Tibial artery (tissue), 4 donors: ENCODE measurements at regions not wholly inside any gene's neighbourhood (a gene's known extent, or its start where the extent isn't known, plus 50 kb on each side); places are given as distances from the start of the nearest gene placed in this dataset.

ENCODE experiments used
- DNase-seq, 2 donors: peaks; one replicate each; pipeline ENCODE4 v3.0.0-alpha.2; 2019
- H3K27ac ChIP-seq, 2 donors: fragments of 200-600 bp; sonication (generic) in 1 of 2; 1 replicate in 1 of 2; 2 replicates in 1 of 2; pipeline ENCODE4 v1.5.1; 2018 to 2019; ENCODE audit warnings: mild to moderate bottlenecking in 1 of 2
- H3K27me3 ChIP-seq, 2 donors: fragments of 200-600 bp; sonication (generic) in 1 of 2; one replicate each; pipeline versions ENCODE4 v1.5.1 to v1.6.0; 2016 to 2019
- H3K36me3 ChIP-seq, 3 donors: fragments of 200-600 bp; sonication (generic) in 2 of 3; one replicate each; pipeline ENCODE4 v1.5.1; 2016 to 2019; ENCODE audit warnings: mild to moderate bottlenecking in 2 of 3
- H3K4me1 ChIP-seq, 4 donors: fragments of 200-600 bp; sonication (generic) in 2 of 4; 1 replicate in 3 of 4; 2 replicates in 1 of 4; pipeline ENCODE4 v1.5.1; 2016 to 2019
- H3K4me3 ChIP-seq, 2 donors: fragments of 200-600 bp; sonication (generic) in 1 of 2; 1 replicate in 1 of 2; 2 replicates in 1 of 2; pipeline ENCODE4 v1.5.1; 2018 to 2019; ENCODE audit warnings: mild to moderate bottlenecking in 2 of 2
- H3K9me3 ChIP-seq, 3 donors: fragments of 200-600 bp; sonication (generic) in 1 of 3; one replicate each; pipeline ENCODE4 v1.5.1; 2016 to 2019
- intact Hi-C: fragments of 100-400 bp; cut with DNase I; formaldehyde crosslinking; loops from one replicate; pipeline ENCODE4 v1.15.0; 2023; ENCODE audit warnings: low total_unique reads
- TF ChIP-seq, protein P1 (sequence below), 2 experiments: fragments of 200-600 bp in 1 of 2; fragments of 450-650 bp in 1 of 2; IDR thresholded peaks; one replicate each; pipeline ENCODE4 v1.5.1; 2017 to 2019; ENCODE audit warnings: antibody characterized with exemption in 2 of 2, mild to moderate bottlenecking in 1 of 2, moderate library complexity in 1 of 2

DNA sequence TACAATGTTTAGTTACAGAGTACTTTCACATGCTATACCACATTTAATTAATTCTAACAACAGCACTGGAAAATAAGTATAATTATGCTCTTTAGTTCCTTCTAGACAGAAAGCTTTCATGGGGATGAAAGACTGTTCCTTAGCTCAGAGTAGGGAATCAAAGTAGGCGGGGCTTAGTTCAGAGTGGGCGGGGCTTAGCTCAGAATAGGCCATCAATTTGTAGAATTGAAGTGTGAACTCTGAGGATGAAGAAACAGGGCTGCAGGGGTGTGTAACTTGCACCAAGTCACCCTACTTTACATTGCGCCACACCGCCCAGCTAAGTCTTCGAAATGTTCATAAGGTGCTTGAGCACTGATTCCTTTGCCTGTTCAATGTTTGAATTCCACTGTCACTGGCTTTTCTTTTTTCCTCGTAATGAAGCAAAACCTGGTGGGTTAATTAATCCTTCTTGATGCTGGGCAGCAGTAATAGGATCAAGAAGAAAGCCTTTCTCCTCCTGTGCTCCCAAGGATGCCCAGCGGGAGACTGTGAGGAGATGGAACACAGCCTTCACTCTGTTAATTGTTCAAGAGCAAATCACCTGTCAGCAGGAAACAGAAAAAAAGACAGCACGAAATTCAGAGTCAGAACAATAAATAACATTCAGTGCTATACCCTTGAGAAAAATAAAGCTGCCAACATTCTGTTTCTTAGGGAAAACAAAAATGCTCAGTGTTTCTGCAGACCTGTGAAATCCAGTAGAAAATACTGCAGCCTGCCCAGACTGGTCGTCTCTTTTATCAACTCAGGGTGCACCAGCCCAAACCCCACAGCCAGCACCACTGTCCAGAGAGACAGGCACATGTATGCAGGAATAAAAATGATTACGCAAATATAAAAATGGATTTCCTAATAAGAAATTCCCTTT lies 66.5 kb upstream of the CAMK1G start:
- Histone ChIP-seq H3K4me3 (no peak overlapping the region), H3K36me3 (no peaks in the 10 kb centered on the region)
- TF ChIP-seq, protein P1, sequence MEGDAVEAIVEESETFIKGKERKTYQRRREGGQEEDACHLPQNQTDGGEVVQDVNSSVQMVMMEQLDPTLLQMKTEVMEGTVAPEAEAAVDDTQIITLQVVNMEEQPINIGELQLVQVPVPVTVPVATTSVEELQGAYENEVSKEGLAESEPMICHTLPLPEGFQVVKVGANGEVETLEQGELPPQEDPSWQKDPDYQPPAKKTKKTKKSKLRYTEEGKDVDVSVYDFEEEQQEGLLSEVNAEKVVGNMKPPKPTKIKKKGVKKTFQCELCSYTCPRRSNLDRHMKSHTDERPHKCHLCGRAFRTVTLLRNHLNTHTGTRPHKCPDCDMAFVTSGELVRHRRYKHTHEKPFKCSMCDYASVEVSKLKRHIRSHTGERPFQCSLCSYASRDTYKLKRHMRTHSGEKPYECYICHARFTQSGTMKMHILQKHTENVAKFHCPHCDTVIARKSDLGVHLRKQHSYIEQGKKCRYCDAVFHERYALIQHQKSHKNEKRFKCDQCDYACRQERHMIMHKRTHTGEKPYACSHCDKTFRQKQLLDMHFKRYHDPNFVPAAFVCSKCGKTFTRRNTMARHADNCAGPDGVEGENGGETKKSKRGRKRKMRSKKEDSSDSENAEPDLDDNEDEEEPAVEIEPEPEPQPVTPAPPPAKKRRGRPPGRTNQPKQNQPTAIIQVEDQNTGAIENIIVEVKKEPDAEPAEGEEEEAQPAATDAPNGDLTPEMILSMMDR (IDR thresholded peaks at IDR 0.05): no peak

DNA sequence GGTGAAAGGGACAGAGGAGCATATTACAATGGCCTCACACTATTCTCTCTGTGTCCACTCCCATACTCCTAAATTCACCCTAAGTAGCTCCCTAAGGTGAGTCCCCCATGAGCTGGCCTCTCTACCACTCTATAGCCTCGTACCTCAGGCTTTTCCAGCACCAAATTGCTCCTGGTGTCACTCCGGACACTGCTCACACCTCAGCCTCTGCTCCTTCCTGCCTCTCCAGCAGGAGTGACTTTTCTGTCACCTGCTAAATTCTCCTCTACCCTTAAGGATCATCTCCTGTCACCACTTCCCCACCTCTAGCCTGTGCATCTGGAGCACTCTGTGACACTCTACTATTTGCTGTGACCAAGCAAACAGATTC lies 65.8 kb upstream of the CAMK1G start:
- Histone ChIP-seq H3K27me3 (no peaks in the 10 kb centered on the region), H3K27ac (no peak overlapping the region), H3K4me1 (no peaks in the 10 kb centered on the region), H3K36me3 (no peaks in the 10 kb centered on the region), H3K9me3 (no peaks in the 10 kb centered on the region), H3K4me3 (no peak overlapping the region)
- TF ChIP-seq, protein P1 (IDR thresholded peaks at IDR 0.05): no peak
- intact Hi-C loops: no loop called here
- DNase-seq: no peak

More for the DNA sequence above, 66.5 kb upstream of the CAMK1G start:
- no peak for DNase-seq
- H3K27me3 ChIP-seq: no peaks in the 10 kb centered on the region
- no peaks in the 10 kb centered on the region for H3K4me1 ChIP-seq
- H3K9me3 ChIP-seq: no peaks in the 10 kb centered on the region
- intact Hi-C loops: no loop called here
- H3K27ac ChIP-seq: no peak overlapping the region

DNA sequence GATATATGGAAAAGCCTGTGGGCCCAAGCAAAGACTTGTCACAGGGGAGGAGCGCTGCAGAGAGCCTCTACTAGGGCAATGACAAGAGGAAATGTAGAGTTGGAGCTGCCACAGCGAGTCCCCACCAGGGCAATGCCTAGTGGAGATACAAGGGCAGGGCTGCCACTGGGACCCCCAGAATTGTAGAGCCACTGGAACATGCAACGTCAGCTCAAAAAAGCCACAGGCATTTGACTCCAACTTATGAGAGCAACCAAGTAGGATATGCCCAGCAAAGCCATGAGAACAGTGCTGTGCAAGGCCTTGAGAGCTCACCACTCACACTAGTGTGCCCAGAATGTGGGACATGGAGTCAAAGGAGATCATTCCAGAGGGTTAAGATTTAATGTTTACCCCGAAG lies 63.7 kb upstream of the CAMK1G start:
- intact Hi-C loops: no loop called here
- no peak overlapping the region for H3K27ac ChIP-seq
- no peaks in the 10 kb centered on the region for H3K27me3 ChIP-seq
- no peaks in the 10 kb centered on the region for H3K36me3 ChIP-seq
- H3K4me1 ChIP-seq: no peaks in the 10 kb centered on the region
- H3K9me3 ChIP-seq: no peaks in the 10 kb centered on the region
- TF ChIP-seq, protein P1 (IDR thresholded peaks at IDR 0.05): no peak
- H3K4me3 ChIP-seq: no peak overlapping the region
- no peak for DNase-seq

DNA sequence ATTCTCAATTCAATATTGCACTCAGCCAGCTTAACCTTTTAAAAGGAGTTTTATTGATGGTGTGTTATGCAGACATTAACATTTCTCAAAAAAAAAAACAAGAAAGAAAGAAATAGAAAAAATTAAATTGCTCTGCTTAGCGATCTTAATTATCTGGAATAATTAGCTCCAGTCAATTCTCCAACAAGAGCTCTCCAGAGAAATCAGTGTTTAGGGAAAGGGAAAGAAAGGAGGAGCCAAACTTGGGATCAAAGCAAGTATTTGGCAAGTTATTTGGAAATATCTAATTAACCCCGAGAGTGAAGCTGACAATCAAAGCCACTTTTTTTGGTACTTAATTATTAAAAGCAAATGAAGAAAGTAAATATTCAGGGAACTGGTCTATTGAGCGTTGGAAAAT lies 60.7 kb upstream of the CAMK1G start:
- Histone ChIP-seq H3K36me3 (no peaks in the 10 kb centered on the region), H3K27ac (no peak overlapping the region), H3K4me3 (no peak overlapping the region), H3K4me1 (no peaks in the 10 kb centered on the region), H3K9me3 (no peaks in the 10 kb centered on the region), H3K27me3 (no peaks in the 10 kb centered on the region)
- no peak for DNase-seq
- TF ChIP-seq, protein P1 (IDR thresholded peaks at IDR 0.05): no peak
- intact Hi-C loops: no loop called here

DNA sequence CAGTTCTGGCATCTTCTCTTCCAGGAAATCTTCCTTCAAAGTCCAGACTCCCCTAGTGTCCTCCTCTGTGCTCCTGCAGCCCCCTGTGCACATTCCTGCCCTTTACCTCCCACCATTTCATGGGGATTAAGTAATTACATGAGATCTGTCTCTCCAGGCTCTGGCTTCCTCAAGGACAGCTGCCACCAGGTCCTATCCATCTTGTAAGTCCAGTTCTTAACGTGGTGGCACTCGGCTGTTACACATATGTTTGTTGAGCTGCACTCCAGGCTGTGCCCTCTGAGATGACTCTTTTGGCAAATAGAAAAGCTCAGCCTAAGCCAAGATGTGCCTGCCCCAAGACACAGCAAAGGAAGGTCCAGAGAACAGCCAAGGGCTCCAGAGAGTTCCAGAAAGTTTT lies 57.4 kb upstream of the CAMK1G start:
- TF ChIP-seq, protein P1 (IDR thresholded peaks at IDR 0.05): no peak
- Histone ChIP-seq H3K9me3 (no peaks in the 10 kb centered on the region), H3K4me3 (no peak overlapping the region), H3K27me3 (peaks cover 0 to 7% of the 10 kb centered on the region in 2 donors), H3K27ac (no peak overlapping the region), H3K4me1 (no peaks in the 10 kb centered on the region), H3K36me3 (no peaks in the 10 kb centered on the region)
- no peak for DNase-seq
- intact Hi-C loops: no loop called here
